ENCODE measurements at regions not wholly inside any gene's neighbourhood (a gene's known extent, or its start where the extent isn't known, plus 50 kb on each side); places are given as distances from the start of the nearest gene placed in this dataset.

GRCh38 chr2:83015035-83015715 lies 1443.9 kb downstream of the SUCLG1 start:
- Histone ChIP-seq H4K20me1 (ENCODE audit: insufficient read depth, low read length) (no peaks in the 10 kb centered on the region), H3K9me2 (replicated peaks; ENCODE audit: insufficient read depth, low read length) (no peaks in the 10 kb centered on the region), H3K9me3 (replicated peaks; ENCODE audit: insufficient read depth, low read length) (no peaks in the 10 kb centered on the region), H3K36me3 (replicated peaks; ENCODE audit: insufficient read depth, low read length) (no peaks in the 10 kb centered on the region), H3K27me3 (replicated peaks; ENCODE audit: insufficient read depth, low read length) (no peaks in the 10 kb centered on the region), H2AFZ (ENCODE audit: low read length) (no peak overlapping the region), H3K79me2 (ENCODE audit: low read length) (no peaks in the 10 kb centered on the region), H3K4me3 (ENCODE audit: low read length) (no peak overlapping the region), H3K4me1 (ENCODE audit: low read length) (no peaks in the 10 kb centered on the region), H3K27ac (ENCODE audit: low read length) (no peak overlapping the region), H3F3A (ENCODE audit: insufficient read depth, low read length) (no peaks in the 10 kb centered on the region), H3K9ac (ENCODE audit: low read length) (no peak overlapping the region), H3K4me2 (ENCODE audit: low read depth, low read length) (no peak overlapping the region)
- no peak for TF ChIP-seq EZH2 (optimal IDR thresholded peaks at IDR 0.05; ENCODE audit: low read depth, low read length)
- TF ChIP-seq EZH2phosphoT487 (IDR thresholded peaks at IDR 0.05; ENCODE audit: low read length): no peak
- no peak for DNase-seq

DNA sequence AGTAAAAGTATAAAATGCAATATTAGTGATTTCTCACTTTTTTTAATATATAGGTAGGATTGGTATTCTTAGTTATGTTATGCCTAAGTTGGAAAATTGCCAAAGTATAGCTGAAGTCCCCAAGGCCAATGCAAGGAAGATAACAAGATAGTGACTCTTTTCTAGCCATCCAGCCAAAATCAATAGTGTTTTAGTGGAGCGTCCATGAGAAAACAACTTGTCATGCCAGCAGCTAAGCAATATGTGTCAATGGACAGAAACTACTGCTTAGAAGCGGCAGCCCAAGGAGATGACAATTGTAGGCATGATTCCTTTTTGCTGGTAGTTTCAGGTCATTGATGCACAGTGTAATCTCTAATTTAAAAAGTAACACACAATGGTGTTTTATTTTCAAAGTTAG lies 1444.6 kb downstream of the SUCLG1 start:
- Histone ChIP-seq H4K20me1 (ENCODE audit: insufficient read depth, low read length) (no peaks in the 10 kb centered on the region), H3K9me2 (replicated peaks; ENCODE audit: insufficient read depth, low read length) (no peaks in the 10 kb centered on the region), H3K27me3 (replicated peaks; ENCODE audit: insufficient read depth, low read length) (no peaks in the 10 kb centered on the region), H3K4me2 (ENCODE audit: low read depth, low read length) (no peak overlapping the region), H3K9me3 (replicated peaks; ENCODE audit: insufficient read depth, low read length) (no peaks in the 10 kb centered on the region), H3K79me2 (ENCODE audit: low read length) (no peaks in the 10 kb centered on the region), H3F3A (ENCODE audit: insufficient read depth, low read length) (no peaks in the 10 kb centered on the region), H3K9ac (ENCODE audit: low read length) (no peak overlapping the region), H3K27ac (ENCODE audit: low read length) (no peak overlapping the region), H3K4me1 (ENCODE audit: low read length) (no peaks in the 10 kb centered on the region), H2AFZ (ENCODE audit: low read length) (no peak overlapping the region), H3K36me3 (replicated peaks; ENCODE audit: insufficient read depth, low read length) (no peaks in the 10 kb centered on the region), H3K4me3 (ENCODE audit: low read length) (no peak overlapping the region)
- TF ChIP-seq EZH2 (optimal IDR thresholded peaks at IDR 0.05; ENCODE audit: low read depth, low read length): no peak
- no peak for DNase-seq

DNA sequence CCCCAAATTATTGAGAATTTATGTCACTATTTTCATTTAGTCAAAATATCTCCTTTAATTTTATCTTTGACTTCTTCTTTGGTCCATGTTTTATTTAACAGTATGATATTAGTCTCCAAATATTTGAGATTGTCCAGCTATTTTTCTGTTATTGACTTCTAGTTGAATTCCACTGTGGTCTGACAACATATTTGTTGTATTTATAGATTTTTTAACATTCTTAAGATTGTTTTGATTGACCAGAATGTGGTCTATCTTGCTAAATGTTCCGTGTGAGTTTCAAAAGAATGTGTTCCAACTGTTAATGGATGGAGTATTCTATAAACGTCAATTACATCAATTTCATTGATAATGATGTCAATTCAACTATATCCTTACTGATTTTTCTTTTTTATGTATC lies 1452.1 kb downstream of the SUCLG1 start:
- H4K20me1 ChIP-seq (ENCODE audit: insufficient read depth, low read length): no peaks in the 10 kb centered on the region

GRCh38 chr2:83003555-83003954 lies 1455.5 kb downstream of the SUCLG1 start:
- Histone ChIP-seq H4K20me1 (ENCODE audit: insufficient read depth, low read length) (no peaks in the 10 kb centered on the region), H3F3A (ENCODE audit: insufficient read depth, low read length) (no peaks in the 10 kb centered on the region), H3K36me3 (replicated peaks; ENCODE audit: insufficient read depth, low read length) (no peaks in the 10 kb centered on the region), H3K9me3 (replicated peaks; ENCODE audit: insufficient read depth, low read length) (no peaks in the 10 kb centered on the region), H3K27me3 (replicated peaks; ENCODE audit: insufficient read depth, low read length) (no peaks in the 10 kb centered on the region), H3K27ac (ENCODE audit: low read length) (no peak overlapping the region), H3K4me2 (ENCODE audit: low read depth, low read length) (no peak overlapping the region), H3K79me2 (ENCODE audit: low read length) (no peaks in the 10 kb centered on the region), H3K9me2 (replicated peaks; ENCODE audit: insufficient read depth, low read length) (no peaks in the 10 kb centered on the region), H2AFZ (ENCODE audit: low read length) (no peak overlapping the region), H3K4me3 (ENCODE audit: low read length) (no peak overlapping the region), H3K4me1 (ENCODE audit: low read length) (no peaks in the 10 kb centered on the region), H3K9ac (ENCODE audit: low read length) (no peak overlapping the region)
- no peak for DNase-seq
- TF ChIP-seq EZH2phosphoT487 (IDR thresholded peaks at IDR 0.05; ENCODE audit: low read length): no peak
- TF ChIP-seq EZH2 (optimal IDR thresholded peaks at IDR 0.05; ENCODE audit: low read depth, low read length): no peak
- TF ChIP-seq, protein P1, sequence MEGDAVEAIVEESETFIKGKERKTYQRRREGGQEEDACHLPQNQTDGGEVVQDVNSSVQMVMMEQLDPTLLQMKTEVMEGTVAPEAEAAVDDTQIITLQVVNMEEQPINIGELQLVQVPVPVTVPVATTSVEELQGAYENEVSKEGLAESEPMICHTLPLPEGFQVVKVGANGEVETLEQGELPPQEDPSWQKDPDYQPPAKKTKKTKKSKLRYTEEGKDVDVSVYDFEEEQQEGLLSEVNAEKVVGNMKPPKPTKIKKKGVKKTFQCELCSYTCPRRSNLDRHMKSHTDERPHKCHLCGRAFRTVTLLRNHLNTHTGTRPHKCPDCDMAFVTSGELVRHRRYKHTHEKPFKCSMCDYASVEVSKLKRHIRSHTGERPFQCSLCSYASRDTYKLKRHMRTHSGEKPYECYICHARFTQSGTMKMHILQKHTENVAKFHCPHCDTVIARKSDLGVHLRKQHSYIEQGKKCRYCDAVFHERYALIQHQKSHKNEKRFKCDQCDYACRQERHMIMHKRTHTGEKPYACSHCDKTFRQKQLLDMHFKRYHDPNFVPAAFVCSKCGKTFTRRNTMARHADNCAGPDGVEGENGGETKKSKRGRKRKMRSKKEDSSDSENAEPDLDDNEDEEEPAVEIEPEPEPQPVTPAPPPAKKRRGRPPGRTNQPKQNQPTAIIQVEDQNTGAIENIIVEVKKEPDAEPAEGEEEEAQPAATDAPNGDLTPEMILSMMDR (IDR thresholded peaks at IDR 0.05; ENCODE audit: low read length): no peak

More for the DNA sequence above, 1452.1 kb downstream of the SUCLG1 start:
- Histone ChIP-seq H3K9ac (ENCODE audit: low read length) (no peak overlapping the region), H3K4me1 (ENCODE audit: low read length) (no peaks in the 10 kb centered on the region), H3K79me2 (ENCODE audit: low read length) (no peaks in the 10 kb centered on the region), H3K4me3 (ENCODE audit: low read length) (no peak overlapping the region), H2AFZ (ENCODE audit: low read length) (no peak overlapping the region), H3F3A (ENCODE audit: insufficient read depth, low read length) (no peaks in the 10 kb centered on the region), H3K36me3 (replicated peaks; ENCODE audit: insufficient read depth, low read length) (no peaks in the 10 kb centered on the region), H3K9me2 (replicated peaks; ENCODE audit: insufficient read depth, low read length) (no peaks in the 10 kb centered on the region), H3K27ac (ENCODE audit: low read length) (no peak overlapping the region), H3K27me3 (replicated peaks; ENCODE audit: insufficient read depth, low read length) (no peaks in the 10 kb centered on the region), H3K4me2 (ENCODE audit: low read depth, low read length) (no peak overlapping the region), H3K9me3 (replicated peaks; ENCODE audit: insufficient read depth, low read length) (no peaks in the 10 kb centered on the region)
- DNase-seq: no peak
- no peak for TF ChIP-seq EZH2 (optimal IDR thresholded peaks at IDR 0.05; ENCODE audit: low read depth, low read length)
- TF ChIP-seq EZH2phosphoT487 (IDR thresholded peaks at IDR 0.05; ENCODE audit: low read length): no peak
- TF ChIP-seq, protein P1 (IDR thresholded peaks at IDR 0.05; ENCODE audit: low read length): no peak
